HG03439 (cell line): ENCODE measurements at regions not wholly inside any gene's neighbourhood (a gene's known extent, or its start where the extent isn't known, plus 50 kb on each side); places are given as distances from the start of the nearest gene placed in this dataset.

Source experiments
- ATAC-seq: cut with Tn5 transposase; IDR thresholded peaks from one replicate; pipeline ENCODE4 v1.9.1; 2021; ENCODE audit warnings: mild to moderate bottlenecking, moderate library complexity; ENCODE audit not compliant: unreplicated experiment

GRCh38 chr9:107431461-107431860 is 58.1 kb downstream of the KLF4 start:
- ATAC-seq: no peak

- ATAC-seq: no peak
Measured at GRCh38 chr9:107430071-107430470, 59.5 kb downstream of the KLF4 start.

GRCh38 chr9:107426126-107426525 is 63.4 kb downstream of the KLF4 start:
- ATAC-seq: no peak

GRCh38 chr9:107425101-107426025 is 64.2 kb downstream of the KLF4 start:
- ATAC-seq: peak; percentile 85

- ATAC-seq: no peak
Measured at GRCh38 chr9:107423540-107423939, 66.0 kb downstream of the KLF4 start.

GRCh38 chr9:107422189-107423185 is 67.1 kb downstream of the KLF4 start:
- ATAC-seq: peak; percentile 52

- ATAC-seq: no peak
Measured at GRCh38 chr9:107410420-107410819, 79.1 kb downstream of the KLF4 start.

GRCh38 chr9:107409581-107410389 is 79.8 kb downstream of the KLF4 start:
- no peak for ATAC-seq

GRCh38 chr9:107407675-107408074 is 81.9 kb downstream of the KLF4 start:
- ATAC-seq: no peak

- ATAC-seq: no peak
Measured at GRCh38 chr9:107405511-107405910, 84.1 kb downstream of the KLF4 start.

- no peak for ATAC-seq
Measured at GRCh38 chr9:107404736-107405135, 84.8 kb downstream of the KLF4 start.

- ATAC-seq: no peak
Measured at GRCh38 chr9:107404161-107404560, 85.4 kb downstream of the KLF4 start.

GRCh38 chr9:107397076-107398044 is 92.2 kb downstream of the KLF4 start:
- ATAC-seq: no peak

GRCh38 chr9:107394264-107394663 is 95.3 kb downstream of the KLF4 start:
- ATAC-seq: no peak

- ATAC-seq: no peak
Measured at GRCh38 chr9:107390778-107391177, 98.8 kb downstream of the KLF4 start.

GRCh38 chr9:107390279-107390678 is 99.3 kb downstream of the KLF4 start:
- no peak for ATAC-seq

- ATAC-seq: no peak
Measured at GRCh38 chr9:107389617-107390071, 99.9 kb downstream of the KLF4 start.

- no peak for ATAC-seq
Measured at GRCh38 chr9:107388890-107389289, 100.7 kb downstream of the KLF4 start.

GRCh38 chr9:107387409-107387808 is 102.2 kb downstream of the KLF4 start:
- ATAC-seq: no peak
